ENCODE measurements at regions not wholly inside any gene's neighbourhood (a gene's known extent, or its start where the extent isn't known, plus 50 kb on each side); places are given as distances from the start of the nearest gene placed in this dataset.
A peak's percentile ranks its signal among the peaks of the same experiment; 100 is the strongest.
"Not testable (repeated sequence)": the region's sequence is repeated elsewhere in the genome, so short reads cannot be mapped to it uniquely, and the experiment has no call there.

DNA sequence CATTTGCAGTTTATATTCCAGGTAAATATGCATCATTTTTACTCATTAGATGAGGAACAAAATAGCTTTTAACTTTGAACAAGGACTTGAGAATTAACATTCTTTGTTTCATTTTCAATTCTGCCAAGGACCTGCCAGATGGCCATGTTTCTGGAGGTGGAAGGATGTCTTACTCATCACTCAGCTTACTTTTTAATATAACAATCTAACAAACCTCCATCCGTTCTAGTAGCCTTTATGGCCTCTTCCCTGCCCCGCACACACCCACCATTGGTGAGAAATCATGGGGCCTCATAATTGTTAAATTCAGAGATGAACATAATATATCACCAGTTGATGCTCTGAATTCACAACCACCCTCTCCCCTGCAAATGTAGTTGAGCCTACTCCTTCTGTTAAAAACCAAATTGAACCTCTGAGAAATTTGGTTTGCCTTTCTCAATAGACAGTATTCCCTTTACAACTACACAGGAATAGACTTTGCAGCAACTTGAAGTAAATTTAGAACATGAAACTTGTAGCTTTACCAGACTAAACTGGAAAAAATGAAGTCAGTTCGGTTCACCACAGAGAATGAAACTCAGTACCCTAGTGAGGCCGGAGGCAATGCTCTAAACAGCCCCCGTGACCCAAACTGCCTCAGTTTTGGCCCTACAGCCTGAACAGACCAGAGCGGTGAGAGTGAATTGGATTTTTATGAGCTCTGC lies 50.1 kb upstream of the ACSL4 start:
- no peak for DNase-seq

DNA sequence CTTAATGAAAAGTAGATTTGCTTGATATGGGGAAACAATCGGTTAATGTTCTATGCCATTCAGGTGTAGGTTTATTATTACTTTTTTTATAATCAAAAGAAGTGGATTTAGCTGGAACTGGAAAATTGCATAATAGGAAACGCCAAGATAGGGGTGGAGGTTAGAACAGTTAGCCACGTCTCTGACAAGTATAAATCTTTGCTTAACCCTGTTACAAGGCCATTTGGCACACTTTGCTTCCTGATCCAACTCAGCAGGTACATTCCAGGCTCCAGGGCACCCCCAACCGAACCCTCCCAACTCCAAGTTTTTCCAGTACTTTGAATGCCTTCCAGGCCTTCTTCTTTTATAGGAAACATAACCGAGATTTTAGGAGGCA lies 50.6 kb upstream of the ACSL4 start:
- no peak for DNase-seq

DNA sequence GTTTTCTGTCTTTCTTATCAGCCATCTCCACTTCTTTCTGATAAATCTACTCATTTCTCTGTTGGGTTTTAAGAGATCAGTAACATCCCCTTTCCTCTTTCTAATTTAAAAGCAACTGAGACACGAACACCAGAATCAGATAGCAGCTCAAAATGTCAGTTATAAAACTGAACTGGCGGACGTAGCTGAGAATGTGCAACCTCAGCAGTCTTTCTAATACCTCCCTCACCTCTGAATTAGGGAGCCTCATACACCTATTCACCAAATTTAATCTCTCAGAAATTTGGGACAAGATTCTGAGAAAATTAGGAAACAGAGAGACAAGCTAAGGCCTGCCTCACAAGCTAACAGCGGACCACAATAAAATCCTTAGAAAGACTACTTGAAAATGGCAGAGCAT lies 52.0 kb upstream of the ACSL4 start:
- DNase-seq: no peak

DNA sequence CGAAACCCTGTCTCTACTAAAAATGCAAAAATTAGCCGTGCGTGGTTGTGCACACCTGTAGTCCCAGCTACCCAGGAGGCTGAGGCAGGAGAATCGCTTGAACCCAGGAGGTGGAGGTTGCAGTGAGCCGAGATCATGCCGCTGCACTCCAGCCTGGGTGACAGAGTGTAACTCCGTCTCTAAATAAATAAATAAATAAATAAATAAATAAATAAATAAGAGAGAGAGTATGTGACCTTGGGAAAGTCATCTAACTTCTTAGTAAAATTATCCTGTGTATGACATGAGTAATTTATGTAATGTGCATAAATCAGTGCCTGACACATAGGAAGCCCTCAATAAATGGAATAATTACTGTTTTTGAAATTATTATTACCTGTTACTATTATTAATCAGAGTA lies 57.5 kb upstream of the ACSL4 start:
- not testable (repeated sequence) for DNase-seq

DNA sequence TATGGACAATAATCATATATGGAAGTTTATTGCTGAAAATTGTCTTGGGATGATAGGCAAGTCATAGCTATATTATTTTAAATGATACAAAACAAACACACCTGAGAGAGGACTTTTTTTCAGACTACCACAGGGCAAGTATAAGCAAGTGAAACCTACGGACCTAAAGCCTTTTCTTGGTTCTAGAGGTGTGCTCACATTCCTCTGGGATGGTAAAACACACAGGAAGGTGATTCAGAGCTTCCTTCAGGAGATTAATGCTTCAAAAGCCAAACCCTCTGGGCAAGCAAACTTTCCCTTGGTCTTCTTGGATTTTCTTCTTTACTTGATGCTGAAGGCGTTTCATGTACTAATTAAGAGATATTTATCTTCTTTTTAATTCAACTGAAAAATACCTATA lies 60.1 kb upstream of the ACSL4 start:
- no peak for DNase-seq

DNA sequence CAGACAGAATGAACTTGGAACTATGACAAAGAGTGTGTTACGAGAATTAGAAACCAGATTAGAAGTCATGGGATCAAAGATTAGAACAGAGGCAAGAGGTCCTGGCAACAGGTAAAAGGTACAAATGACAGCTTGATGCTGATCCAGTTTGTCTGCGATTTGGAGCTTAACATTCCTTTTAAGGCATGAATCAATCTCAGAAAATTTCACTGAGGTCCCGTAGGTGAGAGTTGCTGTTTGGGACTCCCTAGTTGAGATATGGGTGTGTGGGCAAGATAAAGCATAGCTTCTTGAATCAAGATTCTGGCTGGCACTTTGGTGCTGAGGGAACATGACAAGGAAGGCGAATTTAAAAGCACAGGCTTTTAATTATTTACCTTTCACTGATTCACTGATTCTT lies 62.6 kb upstream of the ACSL4 start:
- no peak for DNase-seq

DNA sequence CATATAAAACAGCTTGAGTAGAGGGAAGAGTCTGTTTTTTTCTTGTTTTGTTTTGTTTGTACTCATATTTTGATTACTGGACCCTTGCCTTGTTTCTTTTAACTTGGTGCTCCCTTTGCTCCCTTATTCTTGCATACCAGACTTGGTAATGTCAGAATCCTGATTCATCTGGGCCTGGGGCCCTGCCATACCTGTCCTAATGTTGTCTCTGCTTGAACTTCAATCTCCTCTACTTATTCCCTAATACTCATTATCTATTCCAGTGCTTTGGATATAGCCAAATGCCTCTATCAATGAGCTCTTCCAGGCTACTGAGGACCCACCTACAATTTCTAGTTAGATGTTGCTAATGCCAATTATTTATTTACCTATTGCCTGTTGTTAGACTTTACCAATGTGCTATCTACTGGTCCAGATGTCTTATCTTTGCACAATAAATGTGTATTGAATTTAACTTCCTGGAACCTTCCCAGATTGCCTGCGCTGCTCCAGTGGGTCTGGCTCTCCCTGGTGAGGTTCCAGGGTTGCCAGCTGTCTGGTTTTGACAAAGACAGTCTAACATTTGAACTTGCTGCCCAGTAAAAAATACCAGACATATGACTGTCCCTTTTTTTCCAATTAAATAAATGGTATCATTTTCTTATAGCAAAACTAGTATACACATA lies 64.4 kb upstream of the ACSL4 start:
- no peak for DNase-seq

DNA sequence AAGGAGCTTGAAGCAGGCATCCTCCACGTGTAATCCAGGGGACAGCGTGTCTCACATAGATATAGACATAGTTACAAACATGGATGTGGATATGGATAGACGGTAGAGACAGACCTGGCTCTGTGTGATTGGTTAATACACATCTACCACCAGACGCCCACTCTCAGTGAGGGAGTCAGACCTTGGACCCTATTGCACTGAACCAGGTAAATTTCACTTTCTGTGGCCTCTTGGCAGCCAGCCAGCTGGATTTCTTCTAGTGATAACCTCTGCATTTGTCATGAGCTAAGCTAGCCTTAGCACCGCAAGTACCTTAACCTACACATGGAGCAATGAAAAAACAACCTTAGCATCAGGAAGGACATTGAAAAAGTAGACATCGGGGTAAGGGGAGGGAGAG lies 79.2 kb upstream of the ACSL4 start:
- no peak for DNase-seq

DNA sequence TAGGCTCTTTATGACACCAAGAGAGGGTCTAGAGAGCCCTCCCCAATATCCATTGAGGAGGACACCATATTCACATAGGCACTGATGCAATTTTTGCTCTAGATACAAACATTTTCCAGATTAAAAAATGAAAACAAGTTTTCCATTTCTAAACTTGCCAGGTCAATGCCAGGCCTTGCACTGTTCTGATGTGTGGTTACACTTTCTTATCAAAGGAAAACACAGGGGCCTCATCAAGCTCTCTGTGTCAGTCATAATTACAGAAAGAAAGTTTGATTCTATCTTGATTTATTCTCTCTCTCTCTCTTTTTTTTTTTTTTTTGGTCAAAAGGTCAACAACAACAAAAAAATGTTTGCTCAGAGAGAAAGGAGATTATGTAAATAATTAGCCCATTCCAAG lies 80.2 kb upstream of the ACSL4 start:
- no peak for DNase-seq

DNA sequence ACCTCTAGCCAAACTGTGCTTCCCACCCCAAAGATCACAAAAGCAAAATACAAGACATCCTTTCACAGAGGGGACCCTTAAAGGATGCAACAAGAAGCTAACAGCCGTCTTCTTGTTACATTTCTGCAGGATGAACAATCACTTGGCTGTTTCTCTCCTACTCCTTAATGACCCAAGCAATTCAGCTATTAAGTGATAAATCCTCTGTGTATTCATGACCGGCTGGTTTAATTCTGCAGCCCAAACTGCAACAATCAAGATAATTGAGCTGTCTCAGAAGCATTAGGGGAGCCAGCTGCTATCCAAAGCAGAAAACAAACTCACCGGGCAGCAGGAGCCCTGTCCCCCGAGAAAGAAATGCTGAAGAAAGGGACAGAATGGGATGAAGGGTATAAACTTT lies 85.9 kb upstream of the ACSL4 start:
- no peak for DNase-seq

DNA sequence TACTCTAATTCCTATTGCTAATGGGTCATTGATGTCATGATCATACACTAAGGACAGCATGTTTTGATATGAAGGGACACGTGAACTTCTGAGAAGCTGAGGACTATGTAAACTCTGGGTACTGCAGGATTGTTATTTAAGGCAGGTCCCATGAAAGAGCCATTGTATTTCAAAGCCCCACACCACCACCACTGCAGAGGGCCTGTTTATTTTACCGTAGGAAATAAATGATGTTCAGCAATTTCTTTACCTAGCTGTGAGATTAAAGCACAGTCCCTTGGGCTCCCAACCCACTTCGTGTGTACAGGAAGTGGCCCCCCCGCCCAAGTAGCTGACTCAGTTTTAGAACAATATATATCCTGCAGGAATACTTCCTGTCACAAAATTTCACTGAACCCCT lies 89.8 kb upstream of the ACSL4 start:
- DNase-seq: no peak

DNA sequence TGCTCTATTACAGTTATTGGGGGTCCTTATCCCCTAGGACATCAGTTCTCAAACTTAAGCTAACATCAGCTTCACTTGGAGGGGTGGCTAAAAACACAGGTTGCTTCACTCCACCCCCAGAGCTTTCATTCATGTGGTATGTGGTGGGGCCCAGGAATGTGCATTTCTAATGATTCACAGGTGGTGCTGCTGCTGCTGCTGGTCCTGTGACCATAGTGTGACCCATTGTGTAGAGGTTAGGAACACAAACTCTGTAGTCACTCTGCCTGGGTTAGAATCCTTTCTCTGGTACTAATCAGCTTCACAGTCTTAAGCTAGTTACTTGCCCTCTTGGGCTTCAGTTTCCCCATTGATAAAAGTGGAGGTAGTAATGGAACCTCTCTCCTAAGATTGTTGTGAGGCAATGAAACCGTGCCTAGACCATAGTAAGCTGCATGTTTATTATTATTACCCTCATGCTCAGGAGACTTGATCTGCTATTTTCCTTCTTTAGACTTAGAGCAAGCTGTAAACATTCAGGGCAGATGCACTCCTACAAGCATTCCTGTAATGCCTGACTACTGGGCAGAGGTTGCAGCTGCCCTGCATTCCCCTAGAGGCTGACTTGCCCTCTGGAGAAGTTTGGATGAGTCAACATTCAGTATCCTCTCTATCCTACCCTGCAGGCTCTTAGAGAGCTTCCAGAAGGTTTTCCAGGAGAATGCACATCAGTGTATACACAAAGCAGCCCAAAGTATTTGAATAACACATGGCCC lies 94.1 kb upstream of the ACSL4 start:
- DNase-seq: peak; percentile 88

DNA sequence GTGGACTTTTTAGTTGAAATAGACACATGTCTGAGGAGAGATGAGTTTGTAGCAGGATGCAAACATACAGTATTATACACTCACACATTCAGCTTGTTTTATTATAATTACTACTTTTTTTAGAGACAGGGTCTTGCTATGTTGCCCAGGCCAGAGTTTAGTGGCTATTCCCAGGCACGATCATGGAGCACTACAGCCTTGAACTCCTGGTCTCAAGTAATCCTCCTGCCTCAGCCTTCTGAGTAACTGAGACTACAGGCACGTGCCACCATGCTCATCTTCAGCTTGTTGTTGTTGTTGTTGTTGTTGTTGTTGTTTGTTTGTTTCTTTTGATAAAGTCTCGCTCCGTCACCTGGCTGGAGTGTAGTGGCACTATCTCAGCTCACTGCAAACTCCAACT lies 94.7 kb upstream of the ACSL4 start:
- no peak for DNase-seq

DNA sequence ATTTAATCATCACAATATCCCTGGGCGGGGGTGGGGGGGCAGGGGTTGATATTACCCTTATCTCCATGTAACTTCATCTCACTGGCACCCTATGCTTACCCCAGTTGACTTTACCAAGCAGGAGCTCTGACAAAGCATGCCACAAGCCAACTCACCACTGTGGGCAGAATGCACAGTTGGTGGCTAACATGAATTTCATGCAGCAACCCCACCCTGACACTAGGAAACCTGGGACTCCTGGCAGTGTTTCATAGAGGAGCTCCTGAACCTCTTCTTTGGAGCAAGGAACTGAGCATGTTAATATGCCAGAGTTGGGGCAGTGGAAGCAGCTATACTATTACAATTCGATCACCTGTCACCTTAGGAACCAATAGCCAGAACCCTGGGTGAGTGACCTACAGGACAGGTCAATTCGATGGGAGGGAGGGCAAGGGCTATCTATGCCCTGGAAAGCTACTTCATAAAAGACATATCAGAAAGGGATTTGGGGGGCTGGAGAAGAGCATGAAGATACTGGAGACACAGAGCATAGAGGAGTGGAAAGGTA lies 97.2 kb upstream of the ACSL4 start:
- no peak for DNase-seq

DNA sequence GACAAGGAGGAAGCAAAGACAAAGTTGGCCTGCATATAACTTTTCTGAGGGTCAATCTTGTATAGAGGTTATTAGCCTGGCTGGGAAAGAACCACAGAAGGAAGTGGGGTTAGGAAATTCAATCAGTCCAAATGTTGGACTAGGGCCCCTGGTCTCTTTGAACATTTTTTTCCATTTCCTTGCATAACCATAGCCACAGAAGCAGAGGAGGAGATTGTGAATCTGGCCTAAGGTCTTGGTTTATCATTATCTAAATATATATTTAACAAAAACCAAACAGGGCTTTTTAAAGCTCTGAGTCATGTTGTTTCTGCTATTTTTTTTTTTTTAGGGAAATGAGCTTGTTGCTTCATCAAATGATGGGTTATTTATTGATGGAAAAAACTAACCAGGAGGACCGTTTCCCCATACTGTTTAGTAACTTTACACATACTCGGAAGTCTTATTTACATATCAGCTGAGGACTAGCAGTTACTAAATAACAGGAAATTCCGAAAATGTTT lies 97.7 kb upstream of the ACSL4 start:
- no peak for DNase-seq

DNA sequence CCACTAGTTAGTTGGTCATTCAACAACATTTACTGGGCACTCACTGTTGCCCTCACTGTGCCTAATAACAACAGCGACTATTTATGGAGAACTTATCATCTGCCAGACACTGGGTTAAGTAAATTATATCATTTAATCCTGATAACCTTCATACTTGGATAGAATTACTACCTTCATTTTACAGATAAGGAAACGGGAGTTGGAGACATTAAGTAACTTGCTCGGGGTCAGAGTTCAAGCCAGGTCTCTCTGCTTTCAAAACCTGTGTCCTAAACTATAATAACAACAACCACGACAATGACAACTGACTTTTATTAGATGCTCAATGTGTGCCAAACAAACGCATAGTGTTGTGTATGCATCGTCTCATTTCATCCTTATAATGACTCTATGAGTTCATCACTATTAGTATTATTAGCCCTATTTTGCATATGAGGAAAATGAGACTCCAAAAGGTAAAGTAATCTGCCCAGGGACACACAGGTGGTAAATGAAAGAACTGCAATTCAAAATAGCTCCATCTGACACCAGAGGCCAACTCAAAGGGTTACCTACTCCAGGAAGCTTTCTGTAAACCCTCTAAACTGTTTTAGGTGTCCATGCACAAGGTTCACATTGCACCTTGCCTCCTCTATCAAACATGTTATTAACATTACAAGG lies 98.4 kb upstream of the ACSL4 start:
- no peak for DNase-seq

DNA sequence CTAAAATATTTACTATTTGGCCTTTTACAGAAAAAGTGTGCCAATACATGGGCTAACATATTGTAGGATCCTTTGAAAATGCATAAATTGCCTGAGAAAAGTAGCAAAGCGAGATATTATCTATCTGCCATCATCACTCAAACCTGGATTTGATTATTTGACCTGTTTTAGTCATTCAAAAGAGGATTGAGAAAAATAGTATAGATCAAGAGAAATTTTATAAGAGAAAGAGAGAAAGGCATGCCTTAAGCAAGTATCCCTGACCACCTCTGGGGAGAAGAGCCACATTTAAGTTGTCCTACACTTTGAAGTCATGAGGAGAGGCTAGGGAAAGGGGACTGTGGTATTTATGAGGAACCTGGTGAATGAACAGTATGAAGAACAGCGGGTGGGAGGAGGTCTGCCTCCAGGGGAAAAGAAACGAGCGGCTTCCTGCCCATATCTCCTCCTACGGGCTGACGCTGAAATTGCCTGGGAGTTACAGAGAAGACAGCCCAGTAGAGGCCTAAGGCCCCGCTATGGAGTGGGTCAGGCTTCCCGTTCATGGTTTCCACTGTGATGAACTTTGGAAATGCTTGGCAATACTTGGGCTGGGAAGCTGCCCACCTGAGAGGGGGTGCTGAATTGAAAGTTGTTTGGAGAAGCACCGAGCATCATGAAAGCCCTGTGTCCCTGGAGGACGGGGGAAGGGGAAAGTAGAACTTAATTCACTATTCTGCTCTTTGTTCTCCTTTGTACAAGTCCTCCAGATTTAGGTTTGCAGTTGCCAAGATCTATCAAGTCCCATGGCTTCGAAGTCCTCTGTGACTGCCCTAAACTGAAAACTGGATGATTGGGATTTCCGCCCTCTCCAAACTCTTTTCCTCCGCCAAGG lies 106.9 kb upstream of the ACSL4 start:
- DNase-seq: peak; percentile 90

DNA sequence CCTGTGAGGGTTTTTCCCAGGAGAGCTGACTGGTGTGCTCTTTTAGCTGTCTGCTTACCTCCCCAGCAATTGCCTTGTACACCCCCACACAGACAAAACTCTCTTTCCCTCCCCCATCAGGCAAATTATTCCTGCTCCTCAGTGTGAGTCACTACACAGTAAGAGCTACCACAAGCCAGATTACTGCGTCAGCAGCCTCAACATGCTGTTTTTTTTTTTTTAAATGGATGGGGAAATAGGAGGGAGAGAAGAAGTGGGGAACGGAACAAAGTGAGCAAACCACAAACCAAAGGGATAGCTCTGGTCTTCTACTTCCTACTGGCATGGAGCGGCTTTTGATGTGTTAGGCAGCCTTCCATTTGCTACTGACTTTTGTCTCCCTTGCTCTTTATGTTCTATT lies 107.5 kb upstream of the ACSL4 start:
- DNase-seq: peak; percentile 89

DNA sequence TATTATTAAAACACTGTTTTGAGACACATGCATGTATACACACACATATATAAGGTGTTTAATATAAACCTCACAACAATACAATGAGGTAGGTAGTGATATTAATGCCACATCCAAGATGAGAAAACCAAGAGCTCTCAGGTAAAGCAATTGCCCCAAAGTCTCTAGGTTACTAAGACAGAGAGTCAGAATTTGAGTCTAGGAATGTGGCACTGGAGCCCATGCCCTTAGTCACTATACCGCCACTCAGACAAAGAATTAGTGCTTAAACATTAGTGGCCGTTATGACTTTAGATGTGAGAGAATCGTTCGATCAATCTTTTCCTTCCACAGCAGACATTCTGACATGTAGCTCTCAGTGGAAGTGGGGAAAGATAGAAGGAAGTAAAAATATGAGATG lies 108.2 kb upstream of the ACSL4 start:
- DNase-seq: no peak

DNA sequence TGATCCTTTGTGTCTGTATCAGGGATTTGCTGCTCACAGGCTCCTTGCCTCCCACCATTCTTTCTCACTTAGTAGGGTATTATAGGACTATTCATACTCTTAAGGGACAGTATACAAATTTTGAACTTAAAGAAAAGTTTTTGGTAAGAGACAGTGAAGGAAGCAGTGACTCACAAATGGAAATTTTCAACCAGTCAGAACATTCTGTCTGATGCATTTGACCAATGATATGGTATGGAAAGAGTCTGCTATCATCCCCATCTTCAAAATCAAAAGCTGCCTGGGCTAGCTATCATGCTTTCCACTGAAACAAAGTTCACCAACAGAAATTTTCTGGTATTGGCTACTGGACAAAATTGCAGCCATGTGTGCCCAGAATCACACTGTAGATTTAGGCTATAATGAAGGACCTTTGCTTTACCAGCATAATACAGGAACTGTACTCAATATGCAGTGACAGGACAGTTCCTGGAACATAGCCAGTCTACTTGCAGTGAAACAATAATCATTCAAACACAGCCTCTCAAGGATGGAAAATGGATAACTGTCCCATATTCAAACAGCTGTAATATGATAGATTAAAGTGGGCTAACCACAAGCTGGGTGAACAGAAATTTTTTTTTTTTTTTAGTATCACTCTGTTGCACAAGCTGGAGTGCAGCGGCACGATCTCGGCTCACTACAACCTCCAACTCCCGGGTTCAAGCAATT lies 109.0 kb upstream of the ACSL4 start:
- DNase-seq: no peak

DNA sequence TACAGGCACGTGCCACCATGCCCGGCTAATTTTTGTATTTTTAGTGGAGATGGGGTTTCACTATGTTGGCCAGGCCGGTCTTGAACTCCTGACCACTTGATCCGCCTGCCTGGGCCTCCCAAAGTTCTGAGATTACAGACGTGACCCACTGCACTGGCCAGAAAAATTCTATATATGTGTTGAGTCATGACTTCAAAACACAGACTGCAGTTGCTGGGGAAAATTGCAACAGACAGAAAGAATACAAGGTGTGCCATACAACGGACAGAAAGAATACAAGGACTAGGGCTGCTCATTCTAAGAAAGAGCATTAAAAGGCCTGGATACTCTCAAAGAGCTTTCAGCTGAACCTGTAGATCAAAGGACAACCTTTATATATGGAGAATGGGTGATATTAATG lies 109.6 kb upstream of the ACSL4 start:
- no peak for DNase-seq
